GM12891 (cell line): ENCODE measurements at regions not wholly inside any gene's neighbourhood (a gene's known extent, or its start where the extent isn't known, plus 50 kb on each side); places are given as distances from the start of the nearest gene placed in this dataset.
A peak's percentile ranks its signal among the peaks of the same experiment; 100 is the strongest.
"Not testable (repeated sequence)": the region's sequence is repeated elsewhere in the genome, so short reads cannot be mapped to it uniquely, and the experiment has no call there.

Experiments used
- DNase-seq: peaks from one replicate; pipeline ENCODE4 v3.0.0; 2011; ENCODE audit warnings: low spot score; ENCODE audit not compliant: insufficient read length
- FAIRE-seq: peaks from 2 replicates; lab custom pipeline; 2011; peaks lifted over from hg19 to GRCh38; lab: Jason Lieb, UNC
- PAX5 ChIP-seq: IDR thresholded peaks from 2 replicates; pipeline ENCODE4 v1.6.1; 2011; ENCODE audit warnings: low read length, moderate library complexity, mild to moderate bottlenecking; ENCODE audit not compliant: insufficient read depth, severe bottlenecking
- POLR2A ChIP-seq: IDR thresholded peaks from 2 replicates; pipeline ENCODE4 v1.6.1; 2011; ENCODE audit warnings: low read depth, low read length, control low read depth
- POLR2AphosphoS5 ChIP-seq: IDR thresholded peaks from 2 replicates; pipeline ENCODE4 v1.6.1; 2011; ENCODE audit warnings: low read depth, low read length, control low read depth
- POU2F2 ChIP-seq: IDR thresholded peaks from 2 replicates; pipeline ENCODE4 v1.6.1; 2011; ENCODE audit warnings: low read depth, mild to moderate bottlenecking, control low read depth, low read length, moderate library complexity
- SPI1 ChIP-seq: IDR thresholded peaks from 2 replicates; pipeline ENCODE4 v1.6.1; 2011; ENCODE audit warnings: low read depth, low read length, control low read depth
- TAF1 ChIP-seq: IDR thresholded peaks from 2 replicates; pipeline ENCODE4 v1.6.1; 2011; ENCODE audit warnings: low read depth, low read length, control low read depth

DNA sequence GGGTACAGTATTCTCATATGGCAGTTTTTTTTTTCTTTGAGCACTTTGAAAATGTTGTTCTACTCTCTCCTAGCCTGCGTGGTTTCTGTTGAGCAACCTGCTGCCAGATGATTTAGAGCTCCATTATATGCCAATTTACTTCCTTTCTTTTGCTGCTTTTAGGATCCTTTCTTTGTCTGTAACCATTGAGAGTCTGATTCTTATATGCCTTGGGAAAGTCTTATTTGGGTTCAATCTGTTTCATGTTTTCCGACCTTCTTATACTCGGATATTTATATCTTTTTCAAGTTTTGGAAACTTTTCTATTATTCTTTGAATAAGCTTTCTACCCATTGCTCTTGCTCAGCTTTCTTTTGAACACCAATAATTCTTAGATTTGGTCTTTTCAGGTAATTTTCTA lies 138.1 kb upstream of the RAG2 start:
- FAIRE-seq, result no peak
- no peak for DNase-seq
- TF ChIP-seq POU2F2, result no peak
- TF ChIP-seq SPI1, result no peak
- no peak for TF ChIP-seq TAF1
- no peak for TF ChIP-seq POLR2AphosphoS5
- no peak for TF ChIP-seq POLR2A
- TF ChIP-seq PAX5, result no peak

GRCh38 chr11:36733721-36734120 lies 135.7 kb upstream of the RAG2 start:
- FAIRE-seq, DNase-seq: not testable (repeated sequence)

DNA sequence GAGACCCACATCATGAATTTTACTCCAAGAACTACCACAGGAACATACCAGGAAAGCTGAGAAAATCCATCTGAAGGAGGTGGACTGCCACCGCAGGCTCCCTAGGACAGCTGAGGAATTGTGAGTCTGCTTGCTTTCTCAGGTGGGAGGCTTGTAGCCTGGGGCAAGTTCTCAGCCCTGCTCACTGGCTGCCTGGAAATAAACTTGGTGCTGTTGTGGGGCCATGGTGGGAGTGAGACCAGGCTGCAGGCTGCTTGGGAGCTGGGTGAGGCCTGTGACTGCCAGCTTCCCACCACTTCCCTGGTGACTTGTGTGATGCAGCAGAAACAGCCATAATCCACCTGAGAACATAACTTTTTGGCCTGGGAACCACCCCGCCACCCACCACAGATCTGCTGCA lies 132.7 kb upstream of the RAG2 start:
- DNase-seq (no peak), FAIRE-seq (no peak)
- TF ChIP-seq SPI1 (no peak), POU2F2 (no peak), TAF1 (no peak), PAX5 (no peak), POLR2AphosphoS5 (no peak), POLR2A (no peak)

- DNase-seq (no peak), FAIRE-seq (no peak)
- TF ChIP-seq PAX5, result no peak
- no peak for TF ChIP-seq POLR2AphosphoS5
- TF ChIP-seq POLR2A, result no peak
- no peak for TF ChIP-seq POU2F2
- TF ChIP-seq SPI1, result no peak
- TF ChIP-seq TAF1, result no peak
These were observed 131.8 kb upstream of the RAG2 start for GRCh38 chr11:36729825-36730224.

GRCh38 chr11:36726420-36726819 lies 128.4 kb upstream of the RAG2 start:
- FAIRE-seq (no peak), DNase-seq (no peak)
- no peak for TF ChIP-seq POU2F2
- TF ChIP-seq PAX5, result no peak
- TF ChIP-seq POLR2A, result no peak
- no peak for TF ChIP-seq SPI1
- TF ChIP-seq TAF1, result no peak
- TF ChIP-seq POLR2AphosphoS5, result no peak

DNA sequence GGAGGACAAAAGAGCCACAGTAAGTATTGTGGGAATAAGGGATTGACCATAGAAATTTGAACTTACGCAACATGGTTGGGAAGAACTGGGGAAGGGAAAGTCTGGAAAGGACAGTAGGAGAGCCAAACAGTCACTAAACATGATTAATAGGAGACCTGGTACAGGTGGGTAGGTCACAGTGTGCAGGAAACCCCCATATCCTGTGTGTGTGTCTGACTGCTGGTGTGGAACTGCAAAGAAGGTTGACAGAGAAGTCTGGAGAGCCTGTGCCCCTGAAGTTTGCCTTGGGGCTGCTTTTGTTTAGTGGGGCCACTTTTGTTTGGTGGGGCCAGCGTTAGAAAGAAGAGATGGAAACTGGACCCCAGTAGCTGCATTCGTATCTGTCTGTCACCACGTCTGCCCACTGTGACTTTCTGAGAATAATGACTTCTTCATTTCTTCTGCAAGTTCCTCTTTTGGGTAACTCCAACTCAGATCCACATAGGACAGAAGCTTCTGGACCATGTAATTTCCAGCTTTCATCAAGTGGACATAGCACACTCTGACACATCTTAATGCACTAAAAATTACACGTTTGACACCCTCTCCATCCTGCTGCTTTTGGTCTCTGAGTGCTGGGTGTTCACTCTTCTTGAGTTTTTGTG lies 126.8 kb upstream of the RAG2 start:
- peak; percentile 86 for FAIRE-seq
- TF ChIP-seq SPI1 (peak; percentile 85), POU2F2 (no peak)
- peak; percentile 20 for DNase-seq

- TF ChIP-seq POLR2AphosphoS5 (no peak), PAX5 (no peak), SPI1 (no peak), POLR2A (no peak), TAF1 (no peak), POU2F2 (no peak)
- DNase-seq (no peak), FAIRE-seq (no peak)
These were observed 124.4 kb upstream of the RAG2 start for GRCh38 chr11:36722421-36722820.

GRCh38 chr11:36719358-36720107 lies 121.5 kb upstream of the RAG2 start:
- no peak for DNase-seq
- TF ChIP-seq PAX5 (no peak), POLR2A (no peak), SPI1 (no peak), TAF1 (no peak), POLR2AphosphoS5 (no peak), POU2F2 (no peak)
- FAIRE-seq, result no peak

GRCh38 chr11:36718451-36718850 lies 120.4 kb upstream of the RAG2 start:
- DNase-seq (no peak), FAIRE-seq (no peak)
- TF ChIP-seq TAF1 (no peak), POU2F2 (no peak), POLR2A (no peak), SPI1 (no peak), PAX5 (no peak), POLR2AphosphoS5 (no peak)

DNA sequence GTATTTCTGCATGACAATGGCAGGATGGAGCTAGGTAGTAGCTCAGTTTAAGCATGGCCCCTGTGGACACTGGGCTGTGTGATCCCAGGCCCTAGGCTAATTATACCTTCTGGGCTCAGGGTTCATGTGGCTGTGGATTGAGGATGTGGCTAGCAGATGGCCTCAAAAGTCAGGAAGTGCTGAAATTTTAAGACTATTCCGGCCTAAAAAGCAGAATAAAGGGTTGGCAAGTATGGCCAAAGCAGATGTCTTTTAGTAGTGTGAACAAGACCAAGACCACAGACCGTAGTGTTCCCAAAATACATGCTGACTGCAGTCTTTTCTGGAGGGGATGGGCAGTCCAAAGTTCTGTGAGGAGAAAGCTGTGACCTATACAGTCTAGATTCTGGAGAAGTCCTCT lies 115.7 kb upstream of the RAG2 start:
- no peak for TF ChIP-seq POLR2AphosphoS5
- no peak for TF ChIP-seq POU2F2
- no peak for TF ChIP-seq TAF1
- TF ChIP-seq PAX5, result no peak
- no peak for TF ChIP-seq POLR2A
- no peak for TF ChIP-seq SPI1
- DNase-seq (no peak), FAIRE-seq (no peak)
